Muscle of leg (tissue), 3 donors: ENCODE measurements at regions not wholly inside any gene's neighbourhood (a gene's known extent, or its start where the extent isn't known, plus 50 kb on each side); places are given as distances from the start of the nearest gene placed in this dataset.

ENCODE experiments used
- DNase-seq: peaks from one replicate; pipeline ENCODE4 v3.0.0; 2013
- H3K27ac ChIP-seq: one replicate; pipeline ENCODE4 v1.5.1; 2013; ENCODE audit warnings: mild to moderate bottlenecking, low read length, control low read depth
- H3K27me3 ChIP-seq: one replicate; pipeline ENCODE4 v1.6.1; 2013; ENCODE audit warnings: low read length; ENCODE audit not compliant: control insufficient read depth, insufficient read depth
- H3K36me3 ChIP-seq: one replicate; pipeline ENCODE4 v1.6.1; 2013; ENCODE audit warnings: low read length; ENCODE audit not compliant: control insufficient read depth, insufficient read depth
- H3K4me1 ChIP-seq: one replicate; pipeline ENCODE4 v1.6.1; 2013; ENCODE audit warnings: low read length; ENCODE audit not compliant: control insufficient read depth, insufficient read depth
- H3K4me3 ChIP-seq: one replicate; pipeline ENCODE4 v1.5.1; 2013; ENCODE audit warnings: low read length, control low read depth
- H3K9me3 ChIP-seq: replicated peaks from 2 replicates; pipeline ENCODE4 v1.6.1; 2013; ENCODE audit warnings: low read depth, low read length; ENCODE audit not compliant: control insufficient read depth
- WGBS: methylation state at CpG from one replicate; pipeline ENCODE4 v1.1.5; 2013; ENCODE audit warnings: missing lambda C conversion rate; ENCODE audit not compliant: insufficient coverage; 5-methylcytosine and 5-hydroxymethylcytosine counted together

GRCh38 chr2:16485251-16485650 is 180.4 kb downstream of the CYRIA start:
- H3K9me3 ChIP-seq = no peaks in the 10 kb centered on the region
- H3K27me3 ChIP-seq = peaks cover 2% of the 10 kb centered on the region
- no peak for DNase-seq
- no peaks in the 10 kb centered on the region for H3K36me3 ChIP-seq
- H3K4me3 ChIP-seq = no peak overlapping the region
- no peak overlapping the region for H3K27ac ChIP-seq
- WGBS = no CpG with 5 or more reads among the region's 2 CpGs
- no peaks in the 10 kb centered on the region for H3K4me1 ChIP-seq

- Histone ChIP-seq H3K4me1 (no peaks in the 10 kb centered on the region), H3K9me3 (no peaks in the 10 kb centered on the region), H3K36me3 (no peaks in the 10 kb centered on the region), H3K27me3 (peaks cover 2% of the 10 kb centered on the region), H3K27ac (no peak overlapping the region), H3K4me3 (no peak overlapping the region)
- WGBS = 100% methylated on average over 1 of the region's 5 CpGs
- DNase-seq = no peak
Measured at GRCh38 chr2:16482460-16482859, 183.2 kb downstream of the CYRIA start.

DNA sequence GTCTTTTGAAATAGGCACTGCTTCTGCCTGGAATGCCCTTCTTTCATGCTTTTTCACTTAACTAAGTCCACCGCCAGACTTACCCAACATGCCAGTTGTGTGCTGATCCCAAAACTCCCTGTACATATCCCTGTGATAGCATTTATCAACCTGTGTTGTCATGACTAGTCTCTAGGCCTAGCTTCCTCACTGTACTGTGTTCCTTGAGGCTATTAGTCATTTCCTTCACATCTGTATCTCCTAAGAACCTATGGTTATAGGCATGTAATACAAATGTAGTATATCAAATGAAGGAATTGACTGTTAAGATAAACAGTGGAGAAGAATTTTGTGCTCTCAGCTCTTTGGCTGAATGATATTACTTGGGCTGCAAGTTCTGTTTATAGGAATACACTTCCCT is 184.3 kb downstream of the CYRIA start:
- Histone ChIP-seq H3K36me3 (no peaks in the 10 kb centered on the region), H3K4me3 (no peak overlapping the region), H3K9me3 (no peaks in the 10 kb centered on the region), H3K27ac (no peak overlapping the region), H3K27me3 (peaks cover 2% of the 10 kb centered on the region), H3K4me1 (no peaks in the 10 kb centered on the region)
- DNase-seq = no peak
- WGBS = 78% methylated on average over 1 of the region's 1 CpG

DNA sequence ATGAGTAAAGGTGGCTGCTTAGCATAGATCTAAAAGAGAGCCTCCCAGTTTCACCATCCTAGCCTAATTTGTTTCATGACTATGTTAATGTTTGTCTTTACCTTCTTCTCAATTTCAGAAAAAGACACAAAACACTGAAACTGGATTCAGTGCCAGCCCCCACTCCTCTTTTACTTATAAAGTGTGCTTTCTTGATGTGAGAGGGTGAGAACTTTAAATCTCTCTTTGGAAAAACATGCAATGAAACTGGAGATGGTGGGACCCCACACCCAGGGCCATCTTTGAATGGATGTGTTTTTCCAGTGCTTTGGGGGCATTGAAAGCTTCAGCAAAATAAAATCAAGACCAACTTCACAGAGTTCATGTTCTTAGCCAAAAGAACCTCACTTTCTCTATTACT is 185.9 kb downstream of the CYRIA start:
- Histone ChIP-seq H3K9me3 (no peaks in the 10 kb centered on the region), H3K27ac (no peak overlapping the region), H3K27me3 (peaks cover 2% of the 10 kb centered on the region), H3K4me3 (no peak overlapping the region), H3K4me1 (no peaks in the 10 kb centered on the region), H3K36me3 (no peaks in the 10 kb centered on the region)
- no peak for DNase-seq

DNA sequence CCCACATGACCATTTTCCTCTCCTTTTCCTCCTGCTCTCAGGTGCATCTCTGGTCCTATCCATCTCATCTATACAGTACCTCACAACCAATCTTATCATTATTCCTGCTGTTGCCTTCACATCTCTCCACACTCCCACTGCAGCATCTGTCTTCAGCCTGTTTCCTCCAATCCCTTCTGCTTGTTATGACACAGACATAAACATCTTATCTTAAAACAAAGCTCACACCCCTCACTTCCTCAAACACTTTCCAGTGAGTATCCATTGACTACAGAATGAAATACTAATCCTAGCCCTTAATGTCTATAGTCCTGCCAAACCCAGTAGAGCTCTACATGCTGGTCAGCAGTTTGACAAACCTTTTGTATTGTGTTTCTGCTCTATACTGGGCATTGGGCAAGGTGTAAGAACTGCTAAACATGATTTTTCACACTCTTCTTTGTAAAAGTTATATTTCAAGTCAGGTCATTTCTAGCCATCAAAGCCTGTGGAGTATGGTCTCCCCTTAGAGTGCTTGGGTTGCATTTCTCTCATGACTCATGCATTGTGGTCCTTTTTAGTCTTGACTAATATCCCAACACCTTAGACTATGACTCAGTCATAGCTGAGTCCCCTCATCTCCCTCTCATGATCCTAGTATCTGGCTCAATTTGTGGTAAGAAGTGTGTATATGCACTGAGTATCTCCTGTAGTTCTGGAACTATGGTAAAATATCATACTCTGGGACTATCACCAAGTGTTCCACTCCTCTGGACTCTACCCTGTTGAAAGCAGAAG is 187.0 kb downstream of the CYRIA start:
- no peak for DNase-seq
- no peak overlapping the region for H3K4me3 ChIP-seq
- no peaks in the 10 kb centered on the region for H3K27me3 ChIP-seq
- H3K36me3 ChIP-seq = no peaks in the 10 kb centered on the region
- no peaks in the 10 kb centered on the region for H3K9me3 ChIP-seq
- no peaks in the 10 kb centered on the region for H3K4me1 ChIP-seq
- no peak overlapping the region for H3K27ac ChIP-seq

DNA sequence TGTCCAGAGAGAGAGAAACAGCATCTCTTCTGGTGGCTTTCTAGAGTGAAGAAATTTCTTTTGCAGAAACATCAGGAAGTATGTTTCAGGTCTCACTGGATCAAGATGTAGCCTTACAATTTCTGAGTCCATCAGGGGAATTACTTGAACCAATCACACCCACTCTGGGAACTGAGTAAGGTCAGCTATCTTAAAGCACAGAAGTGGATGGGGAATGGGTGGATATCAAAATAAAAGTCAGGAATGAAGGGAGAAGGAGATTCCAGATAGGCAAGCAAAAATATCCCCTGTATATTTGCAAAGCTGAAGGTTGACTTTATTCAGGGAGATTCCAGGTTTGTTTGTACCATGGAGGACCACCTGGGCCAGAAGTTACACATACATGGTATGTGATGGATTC is 188.0 kb downstream of the CYRIA start:
- Histone ChIP-seq H3K27me3 (no peaks in the 10 kb centered on the region), H3K27ac (no peak overlapping the region), H3K4me1 (no peaks in the 10 kb centered on the region), H3K9me3 (no peaks in the 10 kb centered on the region), H3K36me3 (no peaks in the 10 kb centered on the region), H3K4me3 (no peak overlapping the region)
- no peak for DNase-seq

DNA sequence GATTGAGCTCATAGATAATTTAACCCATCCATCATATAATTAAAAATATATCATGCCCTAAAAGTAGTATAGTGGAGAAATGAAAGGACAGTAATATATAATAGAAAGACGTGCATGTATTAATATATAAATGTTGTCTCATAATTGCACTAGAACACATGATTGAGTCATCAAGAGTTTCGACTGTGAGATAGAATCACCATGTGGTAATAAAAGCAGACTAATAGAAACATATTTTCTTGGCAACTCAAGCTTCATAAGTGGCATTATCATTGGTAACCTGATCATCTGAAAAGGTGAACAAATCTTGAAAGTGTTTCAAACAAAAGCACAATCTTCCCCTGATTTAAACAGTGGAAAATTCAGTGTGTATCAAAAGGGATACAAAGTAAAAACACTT is 188.8 kb downstream of the CYRIA start:
- no CpG with 5 or more reads among the region's 2 CpGs for WGBS
- no peaks in the 10 kb centered on the region for H3K36me3 ChIP-seq
- no peak overlapping the region for H3K4me3 ChIP-seq
- DNase-seq = no peak
- no peaks in the 10 kb centered on the region for H3K27me3 ChIP-seq
- H3K4me1 ChIP-seq = no peaks in the 10 kb centered on the region
- no peak overlapping the region for H3K27ac ChIP-seq
- no peaks in the 10 kb centered on the region for H3K9me3 ChIP-seq

DNA sequence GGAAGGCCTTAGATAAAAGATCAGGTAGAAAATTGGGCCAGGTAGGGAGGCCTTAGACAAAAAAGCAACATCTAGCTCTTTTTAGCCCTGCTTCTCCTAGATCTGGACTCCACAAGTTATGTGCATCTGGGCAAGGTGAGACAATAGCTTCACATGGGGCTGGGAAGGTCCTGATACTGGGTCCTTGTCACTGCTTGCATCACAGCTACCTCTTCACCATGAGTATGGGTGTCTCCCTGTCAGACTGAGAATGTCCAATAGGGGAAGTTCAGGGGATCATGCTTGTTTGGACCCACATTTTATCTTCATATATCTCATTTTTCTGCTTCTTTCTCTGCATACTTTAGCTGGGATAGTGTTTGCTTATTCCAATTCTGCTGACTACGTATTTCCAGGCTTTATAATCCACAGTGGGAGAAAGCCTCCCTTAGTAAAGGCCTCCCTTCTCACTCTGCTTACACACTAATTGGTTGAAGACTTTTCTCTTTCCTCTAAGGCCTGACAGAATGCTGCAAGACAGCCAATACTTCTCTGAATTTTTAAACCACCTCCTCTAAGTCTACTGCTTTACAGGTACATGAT is 189.6 kb downstream of the CYRIA start:
- Histone ChIP-seq H3K36me3 (no peaks in the 10 kb centered on the region), H3K4me3 (no peak overlapping the region), H3K27ac (no peak overlapping the region), H3K4me1 (no peaks in the 10 kb centered on the region), H3K9me3 (no peaks in the 10 kb centered on the region), H3K27me3 (no peaks in the 10 kb centered on the region)
- 71% methylated on average over 1 of the region's 1 CpG for WGBS
- DNase-seq = no peak

GRCh38 chr2:16475586-16475985 is 190.0 kb downstream of the CYRIA start:
- no peak for DNase-seq
- no peaks in the 10 kb centered on the region for H3K36me3 ChIP-seq
- WGBS = 73% methylated on average over 2 of the region's 4 CpGs
- H3K27ac ChIP-seq = no peak overlapping the region
- H3K4me1 ChIP-seq = no peaks in the 10 kb centered on the region
- H3K27me3 ChIP-seq = no peaks in the 10 kb centered on the region
- H3K9me3 ChIP-seq = no peaks in the 10 kb centered on the region
- no peak overlapping the region for H3K4me3 ChIP-seq

- no peak overlapping the region for H3K27ac ChIP-seq
- no peak overlapping the region for H3K4me3 ChIP-seq
- no peaks in the 10 kb centered on the region for H3K4me1 ChIP-seq
- H3K36me3 ChIP-seq = no peaks in the 10 kb centered on the region
- H3K9me3 ChIP-seq = no peaks in the 10 kb centered on the region
- 100% methylated on average over 1 of the region's 1 CpG for WGBS
- H3K27me3 ChIP-seq = no peaks in the 10 kb centered on the region
- no peak for DNase-seq
Measured at GRCh38 chr2:16473575-16473974, 192.1 kb downstream of the CYRIA start.
